ENCODE measurements at regions not wholly inside any gene's neighbourhood (a gene's known extent, or its start where the extent isn't known, plus 50 kb on each side); places are given as distances from the start of the nearest gene placed in this dataset.

DNA sequence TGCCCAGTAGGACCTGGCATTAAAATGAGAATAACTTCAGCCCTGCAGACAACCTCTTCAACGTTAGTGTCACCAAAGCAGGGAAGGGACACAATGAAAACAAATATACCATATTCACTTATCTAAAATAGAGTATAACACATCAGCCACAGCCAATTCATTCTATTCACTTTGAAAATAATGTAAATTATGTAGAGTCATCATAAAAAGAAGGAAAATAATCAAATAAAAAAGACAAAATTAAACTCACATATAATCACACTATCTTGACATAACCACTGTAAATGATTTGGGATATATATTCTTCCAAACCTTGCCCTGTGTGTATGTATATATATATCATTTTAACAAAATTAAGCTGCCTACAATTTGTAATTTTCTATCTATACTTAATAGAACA, 78.1 kb upstream of the HEY2 start:
- Histone ChIP-seq H3K4me3 (ENCODE audit: control extremely low read depth in 1 of 5, extremely low read depth in 1 of 5, insufficient read depth in 1 of 5, low read depth in 2 of 5, low read length in 4 of 5) (no peak overlapping the region), H3K9me3 (ENCODE audit: control extremely low read depth in 1 of 3, control insufficient read depth in 2 of 3, insufficient read depth in 1 of 3, low read length in 2 of 3) (no peaks in the 10 kb centered on the region), H3K4me2 (replicated peaks; ENCODE audit: low read depth, low read length, poor library complexity, severe bottlenecking) (no peak overlapping the region), H3K36me3 (replicated peaks in 1 of 2; ENCODE audit: control extremely low read depth in 1 of 2, control insufficient read depth in 1 of 2, extremely low read depth in 1 of 2, insufficient read depth in 2 of 2, low read length in 1 of 2) (no peaks in the 10 kb centered on the region), H2AFZ (ENCODE audit: insufficient read depth, low read depth, low read length, poor library complexity, severe bottlenecking) (no peak overlapping the region), H4K20me1 (ENCODE audit: control insufficient read depth, insufficient read depth, low read length, poor library complexity, severe bottlenecking) (no peaks in the 10 kb centered on the region), H3K27ac (ENCODE audit: low read length in 2 of 2) (no peak overlapping the region), H3K4me1 (ENCODE audit: control insufficient read depth in 2 of 2, insufficient read depth in 2 of 2, low read length in 2 of 2) (no peaks in the 10 kb centered on the region), H3K9ac (ENCODE audit: low read length) (no peak overlapping the region), H3K79me2 (ENCODE audit: control insufficient read depth, insufficient read depth, low read length) (no peaks in the 10 kb centered on the region), H3K27me3 (replicated peaks in 1 of 4; ENCODE audit: control extremely low read depth in 1 of 4, control insufficient read depth in 3 of 4, insufficient read depth in 4 of 4, low read length in 3 of 4) (peaks cover 0 to 3% (median 0%) of the 10 kb centered on the region in 4 experiments)
- ATAC-seq (ENCODE audit: low read depth), result no peak
- no peak overlapping the region for H3K27ac Mint-ChIP-seq
- H3K27me3 Mint-ChIP-seq, result peaks cover 35% of the 10 kb centered on the region
- ChIA-PET POLR2A (no interaction called here), CTCF (no interaction called here)
- intact Hi-C loops (cut with micrococcal nuclease), result no loop called here
- TF ChIP-seq CTCF (IDR thresholded peaks at IDR 0.05) (no peak), EZH2 (IDR thresholded peaks at IDR 0.05; ENCODE audit: borderline replicate concordance, insufficient read depth, low read depth, low read length, poor library complexity, severe bottlenecking) (no peak)
- H3K4me1 Mint-ChIP-seq, result no peaks in the 10 kb centered on the region
- H3K4me3 Mint-ChIP-seq, result no peak overlapping the region
- no peak for DNase-seq
- WGBS (ENCODE audit: insufficient coverage), result no CpG with 5 or more reads among the region's 1 CpG
- H3K9me3 Mint-ChIP-seq (ENCODE audit: insufficient read depth), result no peaks in the 10 kb centered on the region

GRCh38 chr6:125674230-125674629, 75.2 kb upstream of the HEY2 start:
- no peak overlapping the region for H3K9ac ChIP-seq (ENCODE audit: low read length)
- H3K4me3 Mint-ChIP-seq, result no peak overlapping the region
- peaks cover 40% of the 10 kb centered on the region for H3K27me3 Mint-ChIP-seq
- no peak overlapping the region for H2AFZ ChIP-seq (ENCODE audit: insufficient read depth, low read depth, low read length, poor library complexity, severe bottlenecking)
- no peaks in the 10 kb centered on the region for H3K9me3 Mint-ChIP-seq (ENCODE audit: insufficient read depth)
- WGBS (ENCODE audit: insufficient coverage), result 100% methylated on average over 2 of the region's 5 CpGs
- no peaks in the 10 kb centered on the region for H4K20me1 ChIP-seq (ENCODE audit: control insufficient read depth, insufficient read depth, low read length, poor library complexity, severe bottlenecking)
- no peak for TF ChIP-seq CTCF (IDR thresholded peaks at IDR 0.05)
- no peak for TF ChIP-seq EZH2 (IDR thresholded peaks at IDR 0.05; ENCODE audit: borderline replicate concordance, insufficient read depth, low read depth, low read length, poor library complexity, severe bottlenecking)
- no peak for ATAC-seq (ENCODE audit: low read depth)
- DNase-seq, result no peak
- no peak overlapping the region for H3K4me2 ChIP-seq (replicated peaks; ENCODE audit: low read depth, low read length, poor library complexity, severe bottlenecking)
- no peak overlapping the region for H3K27ac ChIP-seq (ENCODE audit: low read length in 2 of 2)
- H3K4me3 ChIP-seq (ENCODE audit: control extremely low read depth in 1 of 5, extremely low read depth in 1 of 5, insufficient read depth in 1 of 5, low read depth in 2 of 5, low read length in 4 of 5), result no peak overlapping the region
- no peaks in the 10 kb centered on the region for H3K36me3 ChIP-seq (replicated peaks in 1 of 2; ENCODE audit: control extremely low read depth in 1 of 2, control insufficient read depth in 1 of 2, extremely low read depth in 1 of 2, insufficient read depth in 2 of 2, low read length in 1 of 2)
- no peak overlapping the region for H3K27ac Mint-ChIP-seq
- ChIA-PET POLR2A (no interaction called here), CTCF (no interaction called here)
- H3K4me1 Mint-ChIP-seq, result no peaks in the 10 kb centered on the region
- intact Hi-C loops (cut with micrococcal nuclease), result no loop called here
- no peaks in the 10 kb centered on the region for H3K9me3 ChIP-seq (ENCODE audit: control extremely low read depth in 1 of 3, control insufficient read depth in 2 of 3, insufficient read depth in 1 of 3, low read length in 2 of 3)
- no peaks in the 10 kb centered on the region for H3K4me1 ChIP-seq (ENCODE audit: control insufficient read depth in 2 of 2, insufficient read depth in 2 of 2, low read length in 2 of 2)
- H3K27me3 ChIP-seq (replicated peaks in 1 of 4; ENCODE audit: control extremely low read depth in 1 of 4, control insufficient read depth in 3 of 4, insufficient read depth in 4 of 4, low read length in 3 of 4), result peaks cover 0 to 3% (median 0%) of the 10 kb centered on the region in 4 experiments
- no peaks in the 10 kb centered on the region for H3K79me2 ChIP-seq (ENCODE audit: control insufficient read depth, insufficient read depth, low read length)
